GM12865 (cell line): ENCODE measurements at regions not wholly inside any gene's neighbourhood (a gene's known extent, or its start where the extent isn't known, plus 50 kb on each side); places are given as distances from the start of the nearest gene placed in this dataset.

Experiments
- DNase-seq: peaks from one replicate; pipeline ENCODE4 v3.0.0; 2010; ENCODE audit warnings: low read depth
- H3K4me3 ChIP-seq: 2 replicates; pipeline ENCODE4 v1.5.1; 2011; ENCODE audit warnings: mild to moderate bottlenecking, low read depth, low read length, control low read depth
- TF ChIP-seq, protein P1 (sequence below): IDR thresholded peaks from 2 replicates; pipeline ENCODE4 v1.5.1; 2011; ENCODE audit warnings: low read length, control low read depth, low read depth, inconsistent platforms; ENCODE audit not compliant: insufficient read depth; ENCODE audit errors: missing control alignments

GRCh38 chr1:90122654-90123340, 127.9 kb downstream of the ZNF326 start:
- TF ChIP-seq, protein P1, sequence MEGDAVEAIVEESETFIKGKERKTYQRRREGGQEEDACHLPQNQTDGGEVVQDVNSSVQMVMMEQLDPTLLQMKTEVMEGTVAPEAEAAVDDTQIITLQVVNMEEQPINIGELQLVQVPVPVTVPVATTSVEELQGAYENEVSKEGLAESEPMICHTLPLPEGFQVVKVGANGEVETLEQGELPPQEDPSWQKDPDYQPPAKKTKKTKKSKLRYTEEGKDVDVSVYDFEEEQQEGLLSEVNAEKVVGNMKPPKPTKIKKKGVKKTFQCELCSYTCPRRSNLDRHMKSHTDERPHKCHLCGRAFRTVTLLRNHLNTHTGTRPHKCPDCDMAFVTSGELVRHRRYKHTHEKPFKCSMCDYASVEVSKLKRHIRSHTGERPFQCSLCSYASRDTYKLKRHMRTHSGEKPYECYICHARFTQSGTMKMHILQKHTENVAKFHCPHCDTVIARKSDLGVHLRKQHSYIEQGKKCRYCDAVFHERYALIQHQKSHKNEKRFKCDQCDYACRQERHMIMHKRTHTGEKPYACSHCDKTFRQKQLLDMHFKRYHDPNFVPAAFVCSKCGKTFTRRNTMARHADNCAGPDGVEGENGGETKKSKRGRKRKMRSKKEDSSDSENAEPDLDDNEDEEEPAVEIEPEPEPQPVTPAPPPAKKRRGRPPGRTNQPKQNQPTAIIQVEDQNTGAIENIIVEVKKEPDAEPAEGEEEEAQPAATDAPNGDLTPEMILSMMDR, result no peak
- H3K4me3 ChIP-seq, result no peak overlapping the region
- no peak for DNase-seq

GRCh38 chr1:90114521-90115141, 119.7 kb downstream of the ZNF326 start:
- peak; percentile 45 for DNase-seq
- TF ChIP-seq, protein P1, result peak; percentile 56
- H3K4me3 ChIP-seq, result no peak overlapping the region

DNA sequence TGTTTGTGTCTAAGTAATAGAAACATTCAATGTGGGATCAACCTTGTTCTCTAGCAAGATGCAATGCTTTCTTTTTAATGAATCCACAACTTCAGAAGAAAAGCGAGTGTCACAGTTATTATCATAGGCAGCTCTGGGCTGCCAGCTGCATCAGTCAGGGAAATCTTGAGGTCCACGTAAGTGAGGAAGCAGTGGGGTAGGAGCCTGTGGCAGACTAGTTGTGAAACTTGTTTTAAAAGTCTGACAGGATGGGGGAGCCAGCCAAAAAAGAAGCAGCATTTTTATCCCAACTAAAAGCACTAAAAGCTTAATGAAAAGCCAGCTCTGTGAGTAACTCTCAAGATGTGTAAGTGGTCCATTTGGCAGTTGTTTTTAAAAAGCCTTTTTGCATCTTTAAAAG, 113.1 kb downstream of the ZNF326 start:
- no peak for DNase-seq
- H3K4me3 ChIP-seq, result no peak overlapping the region
- TF ChIP-seq, protein P1, result no peak

DNA sequence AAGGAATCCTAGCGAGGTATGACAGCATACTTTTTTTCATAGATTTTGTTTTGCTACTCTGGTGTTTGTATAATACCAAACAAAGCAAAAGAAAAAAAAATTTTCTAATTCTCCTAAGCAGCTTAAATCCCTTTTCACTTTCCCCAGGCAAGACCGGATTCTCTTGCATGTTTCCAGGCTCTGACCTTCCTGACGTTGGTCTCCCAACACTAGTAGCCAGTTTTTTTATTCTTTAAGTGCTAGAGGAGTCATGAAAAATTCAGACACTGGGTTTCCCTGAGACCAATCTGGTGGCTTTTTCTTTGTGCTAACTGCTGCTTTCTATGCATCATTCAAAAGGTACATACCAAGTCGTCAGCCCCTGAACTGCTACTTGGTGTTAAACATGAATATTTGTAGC, 111.4 kb downstream of the ZNF326 start:
- DNase-seq, result no peak
- TF ChIP-seq, protein P1, result no peak
- H3K4me3 ChIP-seq, result no peak overlapping the region

DNA sequence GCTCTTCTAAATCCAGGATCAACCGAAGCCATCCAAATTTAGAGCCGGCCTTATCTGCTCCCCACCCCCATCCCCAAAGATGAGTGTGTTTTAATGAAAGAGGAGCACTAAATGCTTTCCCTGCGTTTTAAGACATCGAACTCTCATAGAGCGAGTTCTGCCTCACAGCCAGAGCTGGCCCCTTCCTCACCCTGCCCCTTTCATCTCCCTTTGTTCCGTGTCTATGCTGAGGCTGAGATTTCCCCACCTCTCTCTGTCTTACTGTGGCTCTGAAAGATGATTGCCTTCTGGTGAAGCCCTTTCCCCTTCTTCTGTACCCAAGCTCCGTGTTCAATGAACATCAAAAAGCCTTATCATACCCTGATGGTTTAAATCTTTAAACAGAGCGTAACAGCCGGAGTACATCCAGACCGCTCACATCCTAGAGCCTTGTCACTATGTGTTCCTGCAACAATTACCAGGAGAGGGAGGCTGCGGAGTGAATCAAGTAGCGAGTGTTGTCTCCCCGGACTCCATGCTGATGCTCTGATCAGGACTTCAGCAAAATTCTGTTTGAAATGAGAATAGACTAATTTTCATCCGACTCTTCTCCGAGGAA, 110.1 kb downstream of the ZNF326 start:
- TF ChIP-seq, protein P1, result no peak
- DNase-seq, result no peak
- H3K4me3 ChIP-seq, result no peak overlapping the region

DNA sequence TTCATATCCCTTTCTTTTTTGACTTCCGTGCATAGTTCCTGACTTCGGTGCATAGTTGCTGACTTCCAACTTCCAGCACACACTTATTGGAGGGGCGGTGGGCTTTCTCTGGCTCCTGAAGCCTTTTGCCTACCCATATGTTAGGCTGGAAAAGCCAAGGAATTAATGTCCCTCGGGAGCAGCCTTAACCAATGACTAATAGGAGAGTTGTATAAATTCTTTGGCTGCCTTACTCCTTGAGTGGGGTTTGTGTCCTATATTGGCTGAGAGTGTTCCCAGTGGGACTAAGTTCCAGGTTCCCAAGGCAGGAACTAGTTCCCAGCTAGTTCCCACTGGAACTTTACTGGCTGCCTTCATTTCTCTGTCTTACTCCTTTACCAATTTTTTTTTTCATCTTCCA, 105.7 kb downstream of the ZNF326 start:
- DNase-seq, result no peak
- H3K4me3 ChIP-seq, result no peak overlapping the region

More for the DNA sequence above, 105.7 kb downstream of the ZNF326 start:
- TF ChIP-seq, protein P1, result no peak
